Activated B cell treated with CpG ODN at 0.5 μM for 24 hours (primary cell): ENCODE measurements at regions not wholly inside any gene's neighbourhood (a gene's known extent, or its start where the extent isn't known, plus 50 kb on each side); places are given as distances from the start of the nearest gene placed in this dataset.

Experiments
- ATAC-seq: fragments of 200-7000 bp; cut with Tn5 transposase; one replicate; pipeline ENCODE4 v1.10.0; 2021; ENCODE audit warnings: low read depth, mild to moderate bottlenecking, moderate library complexity
- CTCF ChIA-PET: fragments of 350-600 bp; sonication (Branson Sonifier 250); formaldehyde crosslinking; loops from one replicate; lab custom pipeline; 2021; ENCODE audit warnings: antibody characterized with exemption; lab: Charles Lee
- POLR2A ChIA-PET: fragments of 350-600 bp; sonication (Branson Sonifier 250); formaldehyde crosslinking; loops from one replicate; lab custom pipeline; 2021; ENCODE audit warnings: antibody characterized with exemption; lab: Charles Lee
- DNase-seq: peaks from one replicate; pipeline ENCODE4 v3.0.0; 2022
- H3K27ac Mint-ChIP-seq: one replicate; pipeline ENCODE4 v1.8.0; 2020; ENCODE audit warnings: mixed read lengths
- H3K27me3 Mint-ChIP-seq: one replicate; pipeline ENCODE4 v1.8.0; 2021; ENCODE audit warnings: mixed read lengths
- H3K36me3 Mint-ChIP-seq: one replicate; pipeline ENCODE4 v1.8.0; 2021; ENCODE audit warnings: low read depth, mixed read lengths
- H3K4me1 Mint-ChIP-seq: one replicate; pipeline ENCODE4 v1.8.0; 2021; ENCODE audit warnings: mixed read lengths
- H3K4me3 Mint-ChIP-seq: one replicate; pipeline ENCODE4 v1.8.0; 2020; ENCODE audit warnings: mild to moderate bottlenecking, mixed read lengths
- H3K9me3 Mint-ChIP-seq: one replicate; pipeline ENCODE4 v1.8.0; 2020; ENCODE audit warnings: mixed read lengths
- intact Hi-C: fragments of 100-400 bp; cut with micrococcal nuclease; formaldehyde crosslinking; loops from one replicate; pipeline ENCODE4 v1.15.1; 2024
- TF ChIP-seq, protein P1 (sequence below): fragments of 200-600 bp; IDR thresholded peaks from one replicate; pipeline ENCODE4 v1.8.0; 2022; ENCODE audit warnings: antibody characterized with exemption, mild to moderate bottlenecking

DNA sequence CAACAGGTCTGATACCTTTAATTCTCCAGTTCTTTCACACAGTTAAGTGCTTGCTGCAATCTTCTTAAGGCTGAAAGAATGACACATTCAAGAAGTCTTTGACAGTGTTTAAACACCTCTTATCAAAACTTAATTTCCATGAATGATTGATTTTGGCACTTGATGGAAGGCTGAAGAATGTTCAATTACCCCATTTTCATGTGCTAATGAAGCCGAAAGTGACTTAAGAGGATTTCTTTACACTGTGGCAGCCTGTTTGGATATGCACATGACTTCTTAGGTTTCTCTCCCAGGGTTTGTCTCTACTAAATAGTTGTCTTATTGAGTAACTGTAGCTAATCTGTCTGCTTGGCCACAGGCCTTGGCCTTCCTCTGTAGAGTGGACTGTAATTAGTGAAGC is 81.1 kb upstream of the PRDM1 start:
- ChIA-PET CTCF (no interaction called here), POLR2A (no interaction called here)
- DNase-seq (no peak), ATAC-seq (no peak)
- Mint-ChIP-seq H3K4me1 (no peaks in the 10 kb centered on the region), H3K36me3 (no peaks in the 10 kb centered on the region), H3K27me3 (peaks cover 21% of the 10 kb centered on the region), H3K9me3 (no peaks in the 10 kb centered on the region), H3K4me3 (no peak overlapping the region), H3K27ac (no peak overlapping the region)
- TF ChIP-seq, protein P1, sequence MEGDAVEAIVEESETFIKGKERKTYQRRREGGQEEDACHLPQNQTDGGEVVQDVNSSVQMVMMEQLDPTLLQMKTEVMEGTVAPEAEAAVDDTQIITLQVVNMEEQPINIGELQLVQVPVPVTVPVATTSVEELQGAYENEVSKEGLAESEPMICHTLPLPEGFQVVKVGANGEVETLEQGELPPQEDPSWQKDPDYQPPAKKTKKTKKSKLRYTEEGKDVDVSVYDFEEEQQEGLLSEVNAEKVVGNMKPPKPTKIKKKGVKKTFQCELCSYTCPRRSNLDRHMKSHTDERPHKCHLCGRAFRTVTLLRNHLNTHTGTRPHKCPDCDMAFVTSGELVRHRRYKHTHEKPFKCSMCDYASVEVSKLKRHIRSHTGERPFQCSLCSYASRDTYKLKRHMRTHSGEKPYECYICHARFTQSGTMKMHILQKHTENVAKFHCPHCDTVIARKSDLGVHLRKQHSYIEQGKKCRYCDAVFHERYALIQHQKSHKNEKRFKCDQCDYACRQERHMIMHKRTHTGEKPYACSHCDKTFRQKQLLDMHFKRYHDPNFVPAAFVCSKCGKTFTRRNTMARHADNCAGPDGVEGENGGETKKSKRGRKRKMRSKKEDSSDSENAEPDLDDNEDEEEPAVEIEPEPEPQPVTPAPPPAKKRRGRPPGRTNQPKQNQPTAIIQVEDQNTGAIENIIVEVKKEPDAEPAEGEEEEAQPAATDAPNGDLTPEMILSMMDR, result no peak
- intact Hi-C loops, result no loop called here

DNA sequence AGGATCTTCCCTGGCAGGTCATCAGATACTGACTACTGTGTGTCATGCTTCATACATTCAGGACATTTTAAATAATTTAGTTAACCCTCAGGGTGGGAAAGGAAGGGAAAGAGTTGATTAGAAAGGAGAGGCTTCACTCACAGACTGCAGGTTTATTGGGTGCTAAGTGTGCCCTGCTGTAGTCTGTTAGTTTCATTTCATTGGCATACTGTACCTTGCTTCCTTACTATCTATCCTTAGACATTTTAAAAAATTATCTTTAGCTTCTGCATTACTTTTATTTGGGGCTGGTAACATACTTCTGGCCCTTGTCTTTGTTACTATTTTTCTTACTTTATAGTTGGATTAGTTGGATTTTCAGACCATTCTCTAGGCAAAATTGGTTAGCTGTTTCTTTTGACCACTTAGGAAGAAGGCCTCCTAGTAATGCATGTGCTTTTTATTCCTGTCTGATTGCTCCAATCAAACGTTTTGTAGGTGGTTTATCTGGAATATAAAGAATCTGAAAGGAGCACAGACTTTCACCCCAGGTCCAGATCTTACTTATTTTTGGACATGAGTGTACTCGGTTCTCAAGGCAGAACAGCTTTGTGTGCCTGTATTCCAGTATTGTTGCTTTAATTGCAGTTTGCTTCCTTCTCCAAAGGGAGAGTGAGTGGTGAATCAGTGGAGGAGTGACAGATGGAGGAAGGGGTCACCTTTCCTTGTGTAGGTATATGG is 82.7 kb upstream of the PRDM1 start:
- Mint-ChIP-seq H3K9me3 (no peaks in the 10 kb centered on the region), H3K36me3 (no peaks in the 10 kb centered on the region), H3K27ac (no peak overlapping the region), H3K27me3 (peaks cover 20% of the 10 kb centered on the region), H3K4me1 (no peaks in the 10 kb centered on the region), H3K4me3 (no peak overlapping the region)
- no peak for DNase-seq
- POLR2A ChIA-PET, result no interaction called here
- CTCF ChIA-PET, result no interaction called here
- TF ChIP-seq, protein P1, result no peak
- intact Hi-C loops, result no loop called here
- no peak for ATAC-seq

DNA sequence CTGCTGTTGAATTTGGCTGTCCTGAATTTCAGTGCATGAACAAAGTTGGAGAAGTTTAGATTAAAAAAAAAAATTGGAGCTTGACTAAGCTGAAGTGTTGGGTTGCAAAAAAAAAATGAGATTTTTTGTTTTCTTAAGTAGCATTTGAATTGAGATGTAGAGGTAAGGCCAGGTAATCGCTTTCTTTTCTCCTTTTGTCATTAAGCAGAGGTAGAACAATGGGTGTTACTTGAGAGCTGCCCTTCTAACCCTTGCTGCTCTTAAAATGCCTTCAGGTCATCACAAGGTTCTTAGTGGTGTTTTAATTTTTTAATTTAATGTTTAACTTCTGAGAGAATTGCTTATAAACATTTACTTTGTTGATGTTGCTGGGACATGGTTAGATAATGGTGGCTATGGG is 84.1 kb upstream of the PRDM1 start:
- H3K4me3 Mint-ChIP-seq, result no peak overlapping the region
- H3K9me3 Mint-ChIP-seq, result no peaks in the 10 kb centered on the region
- intact Hi-C loops, result no loop called here
- CTCF ChIA-PET, result no interaction called here
- POLR2A ChIA-PET, result interaction anchor here (0.6 to 1.3 kb wide), 2 partner anchors 9 to 22 kb away, joined by 3 to 4 read pairs; no protein-coding TSS in a partner anchor
- no peak for ATAC-seq
- no peak overlapping the region for H3K27ac Mint-ChIP-seq
- no peaks in the 10 kb centered on the region for H3K36me3 Mint-ChIP-seq
- DNase-seq, result no peak
- H3K4me1 Mint-ChIP-seq, result no peaks in the 10 kb centered on the region
- TF ChIP-seq, protein P1, result no peak
- H3K27me3 Mint-ChIP-seq, result peaks cover 25% of the 10 kb centered on the region

DNA sequence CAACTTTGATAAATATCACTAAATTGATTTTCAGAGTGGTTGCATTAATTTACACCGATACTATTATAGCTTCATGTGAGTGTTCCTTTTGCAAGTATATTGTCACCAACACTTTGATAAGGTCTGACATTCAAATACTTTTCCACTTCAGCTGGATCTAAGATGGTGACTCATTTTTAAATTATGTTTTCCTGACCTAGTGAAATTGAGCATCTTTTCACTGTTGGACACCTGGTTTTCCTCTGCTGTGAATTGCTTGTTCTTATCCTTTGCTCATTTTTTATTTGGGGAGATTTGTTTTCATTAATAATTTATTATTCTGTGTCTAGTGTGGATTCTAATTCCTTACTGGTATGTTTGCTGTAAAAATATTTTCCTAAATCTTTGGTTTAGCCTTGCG is 85.2 kb upstream of the PRDM1 start:
- Mint-ChIP-seq H3K27me3 (peaks cover 27% of the 10 kb centered on the region), H3K9me3 (no peaks in the 10 kb centered on the region), H3K36me3 (no peaks in the 10 kb centered on the region), H3K4me1 (no peaks in the 10 kb centered on the region), H3K27ac (no peak overlapping the region), H3K4me3 (no peak overlapping the region)
- POLR2A ChIA-PET, result interaction anchor here (0.6 kb wide), 1 partner anchor 109 kb away, joined by 7 read pairs; no protein-coding TSS in a partner anchor
- CTCF ChIA-PET, result no interaction called here
- ATAC-seq (no peak), DNase-seq (no peak)
- intact Hi-C loops, result no loop called here
- TF ChIP-seq, protein P1, result no peak

DNA sequence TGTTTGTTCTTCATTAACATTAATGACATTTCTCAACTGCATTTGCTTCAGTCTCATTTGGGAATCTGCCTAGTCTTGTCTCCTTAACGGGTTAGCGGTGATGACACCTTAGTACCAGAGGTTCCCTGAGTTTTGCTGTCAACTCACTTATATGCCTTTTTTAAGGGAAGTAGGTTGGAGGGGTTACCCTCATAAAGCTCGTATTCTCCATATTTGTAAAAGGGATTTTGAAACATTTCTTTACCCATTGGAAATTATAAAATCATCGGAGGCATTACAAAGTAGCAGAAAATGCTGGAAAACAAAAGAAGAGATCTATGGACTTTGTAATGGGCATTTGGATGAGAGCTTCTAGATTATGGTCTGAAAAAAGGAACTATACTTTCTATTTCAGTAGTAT is 88.7 kb upstream of the PRDM1 start:
- Mint-ChIP-seq H3K27ac (no peak overlapping the region), H3K4me3 (no peak overlapping the region), H3K36me3 (peaks cover 4% of the 10 kb centered on the region), H3K9me3 (no peaks in the 10 kb centered on the region), H3K4me1 (peaks cover 20% of the 10 kb centered on the region), H3K27me3 (peaks cover 34% of the 10 kb centered on the region)
- TF ChIP-seq, protein P1, result no peak
- ATAC-seq (no peak), DNase-seq (no peak)
- ChIA-PET CTCF (interaction anchor here (2.5 kb wide), 1 partner anchor 226 kb away, joined by 7 read pairs; no protein-coding TSS in a partner anchor), POLR2A (interaction anchor here (1.1 kb wide), 2 partner anchors 88 to 95 kb away, joined by 3 to 4 read pairs; partner anchors contain the start of gene PRDM1)
- intact Hi-C loops, result loop anchor here (10.0 kb wide), 2 partner anchors 517 to 1043 kb away; partner anchors contain the start of gene LIN28B
